B cell (primary cell): ENCODE measurements at regions not wholly inside any gene's neighbourhood (a gene's known extent, or its start where the extent isn't known, plus 50 kb on each side); places are given as distances from the start of the nearest gene placed in this dataset.
"Not testable (repeated sequence)": the region's sequence is repeated elsewhere in the genome, so short reads cannot be mapped to it uniquely, and the experiment has no call there.

Experiments used
- ATAC-seq: fragments of 200-7000 bp; cut with Tn5 transposase; one replicate; pipeline ENCODE4 v1.10.0; 2021; ENCODE audit warnings: low read depth, mild to moderate bottlenecking, moderate number of reproducible peaks, moderate library complexity
- CTCF ChIA-PET: fragments of 350-600 bp; sonication (Branson Sonifier 250); formaldehyde crosslinking; loops from one replicate; lab custom pipeline; 2021; ENCODE audit warnings: antibody characterized with exemption, inconsistent platforms; lab: Charles Lee
- POLR2A ChIA-PET: fragments of 350-600 bp; sonication (Branson Sonifier 250); formaldehyde crosslinking; loops from one replicate; lab custom pipeline; 2021; ENCODE audit warnings: antibody characterized with exemption; lab: Charles Lee
- DNase-seq: peaks from one replicate; pipeline ENCODE4 v3.0.0; 2013
- H2AFZ ChIP-seq: 2 replicates; pipeline ENCODE4 v1.6.1; 2012; ENCODE audit warnings: mild to moderate bottlenecking, low read depth, low read length; ENCODE audit not compliant: insufficient read depth, poor library complexity, severe bottlenecking
- H3K27ac ChIP-seq, 2 donors: 1 replicate in 1 of 2; 2 replicates in 1 of 2; pipeline ENCODE4 v1.5.1; 2012 to 2013; ENCODE audit warnings: low read length in 2 of 2, mild to moderate bottlenecking in 2 of 2, moderate library complexity in 1 of 2
- H3K27me3 ChIP-seq, 4 experiments: fragments of 200-600 bp in 1 of 4; sonication (generic) in 1 of 4; replicated peaks in 1 of 4; 1 replicate in 2 of 4; 2 replicates in 2 of 4; pipeline versions ENCODE4 v1.6.1 to v1.7.0; 2013 to 2016; ENCODE audit warnings: low read length in 3 of 4, mild to moderate bottlenecking in 2 of 4, mixed read lengths in 1 of 4, moderate library complexity in 1 of 4; ENCODE audit not compliant: insufficient read depth in 4 of 4, control insufficient read depth in 3 of 4; ENCODE audit errors: control extremely low read depth in 1 of 4
- H3K36me3 ChIP-seq, 2 experiments: replicated peaks in 1 of 2; 1 replicate in 1 of 2; 2 replicates in 1 of 2; pipeline versions ENCODE4 v1.6.1 to v1.7.1; 2013; ENCODE audit warnings: low read length in 1 of 2; ENCODE audit not compliant: insufficient read depth in 2 of 2, control insufficient read depth in 1 of 2; ENCODE audit errors: control extremely low read depth in 1 of 2, extremely low read depth in 1 of 2
- H3K4me1 ChIP-seq, 2 donors: fragments of 200-600 bp in 1 of 2; sonication (generic) in 1 of 2; 1 replicate in 1 of 2; 2 replicates in 1 of 2; pipeline versions ENCODE4 v1.5.1 to v1.6.1; 2013 to 2017; ENCODE audit warnings: low read length in 2 of 2; ENCODE audit not compliant: control insufficient read depth in 2 of 2, insufficient read depth in 2 of 2
- H3K4me2 ChIP-seq: replicated peaks from 2 replicates; pipeline ENCODE3; 2012; ENCODE audit warnings: mild to moderate bottlenecking, low read depth, low read length; ENCODE audit not compliant: poor library complexity, severe bottlenecking
- H3K4me3 ChIP-seq, 5 experiments: fragments of 200-600 bp in 1 of 5; sonication (generic) in 1 of 5; 1 replicate in 3 of 5; 2 replicates in 2 of 5; pipeline versions ENCODE4 v1.5.1 to v1.7.0; 2011 to 2016; ENCODE audit warnings: low read length in 4 of 5, mild to moderate bottlenecking in 4 of 5, low read depth in 2 of 5, control low read depth in 1 of 5, moderate library complexity in 1 of 5; ENCODE audit not compliant: insufficient read depth in 1 of 5; ENCODE audit errors: control extremely low read depth in 1 of 5, extremely low read depth in 1 of 5
- H3K79me2 ChIP-seq: fragments of 200-600 bp; sonication (generic); one replicate; pipeline ENCODE4 v1.6.0; 2016; ENCODE audit warnings: low read length; ENCODE audit not compliant: control insufficient read depth, insufficient read depth
- H3K9ac ChIP-seq: fragments of 200-600 bp; sonication (generic); 2 replicates; pipeline ENCODE4 v1.6.1; 2017; ENCODE audit warnings: mild to moderate bottlenecking, low read length, moderate library complexity
- H3K9me3 ChIP-seq, 3 donors: one replicate each; pipeline versions ENCODE4 v1.6.1 to v1.7.1; 2013; ENCODE audit warnings: low read length in 2 of 3; ENCODE audit not compliant: control insufficient read depth in 2 of 3, insufficient read depth in 1 of 3; ENCODE audit errors: control extremely low read depth in 1 of 3
- H4K20me1 ChIP-seq: 2 replicates; pipeline ENCODE4 v1.6.0; 2012; ENCODE audit warnings: mild to moderate bottlenecking, low read length; ENCODE audit not compliant: insufficient read depth, control insufficient read depth, poor library complexity, severe bottlenecking
- H3K27ac Mint-ChIP-seq: one replicate; pipeline ENCODE4 v1.8.0; 2021; ENCODE audit warnings: mixed read lengths
- H3K27me3 Mint-ChIP-seq: one replicate; pipeline ENCODE4 v1.8.0; 2021; ENCODE audit warnings: mixed read lengths
- H3K4me1 Mint-ChIP-seq: one replicate; pipeline ENCODE4 v1.8.0; 2021; ENCODE audit warnings: mixed read lengths
- H3K4me3 Mint-ChIP-seq: one replicate; pipeline ENCODE4 v1.8.0; 2021; ENCODE audit warnings: mixed read lengths
- H3K9me3 Mint-ChIP-seq: one replicate; pipeline ENCODE4 v1.8.0; 2022; ENCODE audit warnings: mixed read lengths; ENCODE audit not compliant: insufficient read depth
- EZH2 ChIP-seq: IDR thresholded peaks from 2 replicates; pipeline ENCODE4 v1.6.1; 2012; ENCODE audit warnings: borderline replicate concordance, low read depth, mild to moderate bottlenecking, moderate library complexity, low read length; ENCODE audit not compliant: insufficient read depth, poor library complexity, severe bottlenecking
- WGBS: methylation state at CpG from one replicate; pipeline ENCODE4 v1.1.5; 2013; ENCODE audit warnings: missing lambda C conversion rate; ENCODE audit not compliant: insufficient coverage; 5-methylcytosine and 5-hydroxymethylcytosine counted together
- intact Hi-C: fragments of 100-400 bp; cut with micrococcal nuclease; formaldehyde crosslinking; loops from one replicate; pipeline ENCODE4 v1.10.0; 2022

DNA sequence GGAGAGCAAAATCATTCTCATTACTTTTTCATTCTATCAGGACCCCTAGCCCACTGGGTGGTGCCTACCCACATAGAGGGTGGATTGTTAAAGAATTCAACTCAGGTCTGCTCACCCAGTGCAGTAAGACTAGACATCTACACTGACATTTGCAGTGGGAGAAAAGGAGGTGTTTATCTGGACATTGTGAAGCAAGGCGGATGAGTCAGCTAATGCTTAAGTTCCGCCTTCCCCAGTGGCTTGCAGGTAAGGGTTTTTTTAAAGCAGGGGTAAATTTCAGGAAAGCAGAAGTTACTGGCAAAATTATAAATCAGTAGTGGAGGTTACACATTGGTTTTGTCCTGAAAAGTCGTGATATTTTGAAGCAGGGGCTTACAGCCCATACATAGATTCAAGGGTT, 359.2 kb upstream of the NPAP1 start:
- WGBS: 87% methylated on average over 3 of the region's 3 CpGs
- POLR2A ChIA-PET: not testable (repeated sequence)

DNA sequence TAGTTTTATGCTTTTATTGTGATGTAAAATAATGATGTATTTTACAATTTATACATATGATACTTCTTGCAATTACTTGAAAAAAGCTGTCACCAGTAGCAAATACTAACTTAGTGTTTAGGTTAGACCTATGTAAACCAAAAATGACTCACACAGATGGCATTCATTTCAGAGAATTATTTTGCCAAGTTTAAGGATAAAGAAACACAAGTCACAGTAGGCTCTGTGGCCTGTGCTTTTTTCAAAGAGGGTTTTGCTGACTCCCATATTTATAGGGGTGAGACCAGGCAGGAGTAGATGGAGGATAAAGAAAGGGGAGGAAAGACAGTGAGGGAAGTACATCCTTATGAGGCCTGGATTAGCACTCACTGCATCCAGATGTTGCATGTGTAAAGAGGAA, 356.6 kb upstream of the NPAP1 start:
- CTCF ChIA-PET: no interaction called here
- H3K27me3 Mint-ChIP-seq: no peaks in the 10 kb centered on the region

More for the DNA sequence above, 359.2 kb upstream of the NPAP1 start:
- H3K9me3 Mint-ChIP-seq, CTCF ChIA-PET, H3K27ac Mint-ChIP-seq, H4K20me1 ChIP-seq, H3K4me1 Mint-ChIP-seq, H3K9ac ChIP-seq, H3K36me3 ChIP-seq, H3K4me3 ChIP-seq, H3K27me3 ChIP-seq, intact Hi-C loops, H3K4me3 Mint-ChIP-seq, H2AFZ ChIP-seq, H3K27ac ChIP-seq, H3K4me2 ChIP-seq, ATAC-seq, H3K79me2 ChIP-seq, H3K27me3 Mint-ChIP-seq, H3K9me3 ChIP-seq, H3K4me1 ChIP-seq, DNase-seq: not testable (repeated sequence)

DNA sequence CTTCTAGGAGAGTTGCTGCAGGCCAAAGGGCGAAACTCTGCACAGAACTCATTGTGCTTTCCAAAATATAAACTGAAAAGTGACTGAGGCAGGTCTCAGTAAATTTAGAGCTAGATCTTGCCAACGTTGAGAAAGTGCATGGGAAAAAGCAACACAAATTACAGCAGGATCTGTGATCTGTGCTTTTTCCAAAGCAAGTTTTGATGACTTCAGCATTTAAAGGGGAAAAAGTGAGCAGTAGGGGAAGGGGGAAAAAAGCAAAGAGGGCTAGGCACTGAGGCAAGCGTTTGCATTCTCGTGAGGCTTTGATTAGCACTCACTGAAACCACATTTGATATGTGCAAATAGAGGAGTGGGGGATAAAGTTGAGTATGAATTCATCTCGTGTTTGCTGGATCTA, 351.5 kb upstream of the NPAP1 start:
- intact Hi-C loops, ATAC-seq, H4K20me1 ChIP-seq, H3K4me1 Mint-ChIP-seq, H3K27ac ChIP-seq, CTCF ChIA-PET, H3K9me3 ChIP-seq, H3K9me3 Mint-ChIP-seq, H3K4me3 ChIP-seq, H3K79me2 ChIP-seq, DNase-seq, H3K9ac ChIP-seq, H3K36me3 ChIP-seq, H3K27me3 ChIP-seq, H3K4me1 ChIP-seq, H3K4me2 ChIP-seq, H3K27ac Mint-ChIP-seq, POLR2A ChIA-PET, H3K27me3 Mint-ChIP-seq, H3K4me3 Mint-ChIP-seq, H2AFZ ChIP-seq: not testable (repeated sequence)
- WGBS: 79% methylated on average over 4 of the region's 5 CpGs

More for the DNA sequence above, 356.6 kb upstream of the NPAP1 start:
- no peak overlapping the region for H3K4me3 ChIP-seq
- DNase-seq (no peak), ATAC-seq (no peak)
- no peaks in the 10 kb centered on the region for H3K4me1 ChIP-seq
- no peak overlapping the region for H2AFZ ChIP-seq
- no peaks in the 10 kb centered on the region for H4K20me1 ChIP-seq
- TF ChIP-seq EZH2: no peak
- POLR2A ChIA-PET: no interaction called here
- H3K9me3 ChIP-seq: no peaks in the 10 kb centered on the region
- H3K9ac ChIP-seq: no peak overlapping the region
- Mint-ChIP-seq H3K9me3 (no peaks in the 10 kb centered on the region), H3K27ac (no peak overlapping the region), H3K4me1 (no peaks in the 10 kb centered on the region), H3K4me3 (no peak overlapping the region)
- no peak overlapping the region for H3K4me2 ChIP-seq
- no peak overlapping the region for H3K27ac ChIP-seq
- intact Hi-C loops: no loop called here
- no peaks in the 10 kb centered on the region for H3K79me2 ChIP-seq
- H3K27me3 ChIP-seq: no peaks in the 10 kb centered on the region
- no peaks in the 10 kb centered on the region for H3K36me3 ChIP-seq

DNA sequence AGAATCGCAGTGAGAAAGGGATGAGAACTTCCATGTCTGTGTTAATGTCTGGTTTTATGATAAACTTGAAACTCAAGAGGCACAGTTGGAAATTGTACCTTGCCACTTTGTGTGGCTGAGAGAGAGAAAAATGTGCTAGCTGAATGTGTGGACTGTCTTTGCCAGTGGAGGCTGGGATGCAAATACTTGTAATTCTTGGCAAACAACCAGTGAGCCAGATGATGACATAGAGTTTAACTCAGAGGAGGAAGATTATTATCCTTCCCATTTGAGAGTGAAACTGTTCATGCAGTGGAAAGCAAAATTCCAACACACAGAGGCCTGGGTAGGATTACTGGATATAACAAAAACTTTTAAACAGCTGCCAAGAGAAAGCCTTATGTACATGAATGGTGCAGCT, 349.1 kb upstream of the NPAP1 start:
- H4K20me1 ChIP-seq, H3K27ac Mint-ChIP-seq, H3K4me1 Mint-ChIP-seq, ATAC-seq, H2AFZ ChIP-seq, H3K4me2 ChIP-seq, intact Hi-C loops, H3K27ac ChIP-seq, POLR2A ChIA-PET, CTCF ChIA-PET, H3K9me3 ChIP-seq, H3K79me2 ChIP-seq, H3K27me3 Mint-ChIP-seq, H3K4me3 Mint-ChIP-seq, H3K36me3 ChIP-seq, H3K9me3 Mint-ChIP-seq, H3K27me3 ChIP-seq, DNase-seq, H3K4me3 ChIP-seq, H3K9ac ChIP-seq, H3K4me1 ChIP-seq: not testable (repeated sequence)
- 80% methylated on average over 1 of the region's 1 CpG for WGBS
